GM21576 (cell line): ENCODE measurements at regions not wholly inside any gene's neighbourhood (a gene's known extent, or its start where the extent isn't known, plus 50 kb on each side); places are given as distances from the start of the nearest gene placed in this dataset.
"Not testable (repeated sequence)": the region's sequence is repeated elsewhere in the genome, so short reads cannot be mapped to it uniquely, and the experiment has no call there.

Experiments used
- ATAC-seq: cut with Tn5 transposase; IDR thresholded peaks from one replicate; pipeline ENCODE4 v1.9.1; 2021; ENCODE audit warnings: mild to moderate bottlenecking, moderate library complexity; ENCODE audit not compliant: unreplicated experiment

- no peak for ATAC-seq
Observed at GRCh38 chr4:187714957-187715356, 280.6 kb upstream of the ZFP42 start.

- ATAC-seq: no peak
Observed at GRCh38 chr4:187715466-187715865, 280.1 kb upstream of the ZFP42 start.

- ATAC-seq: no peak
Observed at GRCh38 chr4:187724456-187724855, 271.1 kb upstream of the ZFP42 start.

- no peak for ATAC-seq
Observed at GRCh38 chr4:187726485-187726884, 269.1 kb upstream of the ZFP42 start.

- no peak for ATAC-seq
Observed at GRCh38 chr4:187732524-187732923, 263.0 kb upstream of the ZFP42 start.

GRCh38 chr4:187739771-187740170, 255.8 kb upstream of the ZFP42 start:
- no peak for ATAC-seq

GRCh38 chr4:187744911-187745310, 250.7 kb upstream of the ZFP42 start:
- ATAC-seq: no peak

- not testable (repeated sequence) for ATAC-seq
Observed at GRCh38 chr4:187750652-187751051, 244.9 kb upstream of the ZFP42 start.

GRCh38 chr4:187767158-187767557, 228.4 kb upstream of the ZFP42 start:
- no peak for ATAC-seq

GRCh38 chr4:187767687-187768086, 227.9 kb upstream of the ZFP42 start:
- ATAC-seq: no peak

GRCh38 chr4:187770345-187770744, 225.2 kb upstream of the ZFP42 start:
- no peak for ATAC-seq

GRCh38 chr4:187777954-187778353, 217.6 kb upstream of the ZFP42 start:
- ATAC-seq: no peak

GRCh38 chr4:187780070-187780469, 215.5 kb upstream of the ZFP42 start:
- ATAC-seq: no peak

- ATAC-seq: no peak
Observed at GRCh38 chr4:187782286-187782824, 213.2 kb upstream of the ZFP42 start.

- no peak for ATAC-seq
Observed at GRCh38 chr4:187786190-187786589, 209.4 kb upstream of the ZFP42 start.

- no peak for ATAC-seq
Observed at GRCh38 chr4:187789078-187789477, 206.5 kb upstream of the ZFP42 start.

- no peak for ATAC-seq
Observed at GRCh38 chr4:187795737-187796136, 199.8 kb upstream of the ZFP42 start.

- no peak for ATAC-seq
Observed at GRCh38 chr4:187798385-187798784, 197.2 kb upstream of the ZFP42 start.

GRCh38 chr4:187799735-187800134, 195.8 kb upstream of the ZFP42 start:
- no peak for ATAC-seq

- no peak for ATAC-seq
Observed at GRCh38 chr4:187811591-187811990, 184.0 kb upstream of the ZFP42 start.

GRCh38 chr4:187814737-187815465, 180.7 kb upstream of the ZFP42 start:
- no peak for ATAC-seq

- ATAC-seq: no peak
Observed at GRCh38 chr4:187826725-187827124, 168.8 kb upstream of the ZFP42 start.

- ATAC-seq: no peak
Observed at GRCh38 chr4:187827631-187828030, 167.9 kb upstream of the ZFP42 start.
